K562 (cell line): ENCODE measurements at regions not wholly inside any gene's neighbourhood (a gene's known extent, or its start where the extent isn't known, plus 50 kb on each side); places are given as distances from the start of the nearest gene placed in this dataset.

Experiments
- ATAC-seq: fragments of 200-7000 bp; cut with Tn5 transposase; 3 replicates; pipeline ENCODE4 v1.9.1; 2020; ENCODE audit warnings: moderate library complexity
- BruUV-seq: library from RNA; stranded (reverse); fragments of 400-500 nt; replicated peaks from 2 replicates; lab custom pipeline; 2021; lab: Mats Ljungman, UMichigan
- CTCF ChIA-PET: fragments of 300-600 bp; formaldehyde crosslinking; extraction: SDS; loops from one replicate; lab custom pipeline; 2021; ENCODE audit warnings: low intra/inter-chr PET ratio; lab: Yijun Ruan, JAX
- POLR2A ChIA-PET: fragments of 300-600, 350-650 bp; sonication (Branson Sonifier 250); formaldehyde crosslinking; extraction: SDS; loops from one replicate; lab custom pipeline; 2021; ENCODE audit warnings: antibody characterized with exemption, inconsistent platforms; lab: Yijun Ruan, JAX
- DNase-seq, 4 experiments: peaks; one replicate each; pipeline versions ENCODE4 v3.0.0 to v3.0.0-alpha.2; 2011 to 2018; ENCODE audit warnings: low spot score in 3 of 4, mixed read lengths in 3 of 4; ENCODE audit errors: extremely low read depth in 1 of 4
- FAIRE-seq: peaks from 2 replicates; lab custom pipeline; 2011; peaks lifted over from hg19 to GRCh38; lab: Jason Lieb, UNC
- H2AFZ ChIP-seq: 2 replicates; pipeline ENCODE4 v1.6.0; 2011; ENCODE audit warnings: low read depth, low read length, control low read depth, inconsistent platforms
- H3K27ac ChIP-seq: fragments of 200-600 bp; 3 replicates; pipeline ENCODE4 v1.8.0; 2011; ENCODE audit warnings: low read depth, mild to moderate bottlenecking, control low read depth, inconsistent platforms, low read length, moderate library complexity, mixed read lengths; ENCODE audit errors: extremely low read depth
- H3K27me3 ChIP-seq, 2 experiments: fragments of 300-600 bp in 1 of 2; 2 replicates in 1 of 2; 3 replicates in 1 of 2; pipeline versions ENCODE4 v1.6.0 to v1.8.0; 2011; ENCODE audit warnings: inconsistent platforms in 2 of 2, low read length in 2 of 2, mild to moderate bottlenecking in 1 of 2, mixed read lengths in 1 of 2, moderate library complexity in 1 of 2; ENCODE audit not compliant: control insufficient read depth in 2 of 2, insufficient read depth in 2 of 2
- H3K36me3 ChIP-seq: fragments of 300-600 bp; 3 replicates; pipeline ENCODE4 v1.8.0; 2011; ENCODE audit warnings: mild to moderate bottlenecking, low read length, inconsistent platforms; ENCODE audit not compliant: control insufficient read depth, insufficient read depth
- H3K4me1 ChIP-seq, 2 experiments: fragments of 200-600 bp in 1 of 2; replicated peaks in 1 of 2; 2 replicates in 1 of 2; 3 replicates in 1 of 2; pipeline versions ENCODE4 v1.5.1 to v1.8.0; 2011; ENCODE audit warnings: inconsistent platforms in 2 of 2, low read length in 2 of 2, mild to moderate bottlenecking in 1 of 2, mixed read lengths in 1 of 2, moderate library complexity in 1 of 2; ENCODE audit not compliant: control insufficient read depth in 2 of 2, insufficient read depth in 2 of 2
- H3K4me2 ChIP-seq: 2 replicates; pipeline ENCODE4 v1.6.1; 2011; ENCODE audit warnings: low read length, control low read depth, inconsistent platforms, mixed read lengths; ENCODE audit not compliant: insufficient read depth
- H3K4me3 ChIP-seq: fragments of 200-600 bp; sonication (generic), shearing (Covaris generic); 2 replicates; pipeline ENCODE4 v1.5.1; 2016; ENCODE audit warnings: control low read depth, inconsistent platforms
- H3K79me2 ChIP-seq: fragments of 200-600 bp; 3 replicates; pipeline ENCODE4 v1.8.0; 2011; ENCODE audit warnings: low read length, inconsistent platforms; ENCODE audit not compliant: control insufficient read depth, insufficient read depth
- H3K9ac ChIP-seq, 2 experiments: 2 replicates each; pipeline versions ENCODE4 v1.6.0 to v1.6.1; 2011; ENCODE audit warnings: low read depth in 2 of 2, low read length in 2 of 2, control low read depth in 1 of 2, inconsistent platforms in 1 of 2, mild to moderate bottlenecking in 1 of 2, mixed read lengths in 1 of 2; ENCODE audit not compliant: insufficient read depth in 1 of 2
- H3K9me1 ChIP-seq: one replicate; pipeline ENCODE4 v1.6.0; 2011; ENCODE audit warnings: inconsistent platforms, mild to moderate bottlenecking, low read length, moderate library complexity; ENCODE audit not compliant: control insufficient read depth, insufficient read depth
- H3K9me3 ChIP-seq: replicated peaks from 2 replicates; pipeline ENCODE4 v1.5.1; 2011; ENCODE audit warnings: low read depth, low read length, inconsistent platforms; ENCODE audit not compliant: control insufficient read depth, insufficient read depth
- H4K20me1 ChIP-seq: replicated peaks from 2 replicates; pipeline ENCODE4 v1.6.1; 2011; ENCODE audit warnings: low read length, inconsistent platforms, mixed read lengths; ENCODE audit not compliant: control insufficient read depth, insufficient read depth
- ARID1B ChIP-seq: fragments of 450-650 bp; IDR thresholded peaks from 2 replicates; pipeline ENCODE4 v1.6.1; 2016; ENCODE audit warnings: antibody characterized with exemption, mild to moderate bottlenecking, inconsistent platforms
- ATF2 ChIP-seq: sonication (generic); formaldehyde crosslinking; IDR thresholded peaks from 2 replicates; pipeline ENCODE4 v1.8.1; 2022; ENCODE audit warnings: missing genetic modification reagents
- BDP1 ChIP-seq: IDR thresholded peaks from 3 replicates; pipeline ENCODE4 v1.6.1; 2011; ENCODE audit not compliant: insufficient read length, insufficient read depth
- CHCHD3 ChIP-seq: fragments of 250-450 bp; sonication (Bioruptor Pico); IDR thresholded peaks from 2 replicates; pipeline ENCODE4 v2.1.2; 2022; ENCODE audit warnings: mild to moderate bottlenecking
- HDAC1 ChIP-seq, 2 experiments: fragments of 450-650 bp; IDR thresholded peaks; 2 replicates each; pipeline ENCODE4 v1.6.1; 2016 to 2017; ENCODE audit warnings: inconsistent platforms in 1 of 2, mild to moderate bottlenecking in 1 of 2, moderate library complexity in 1 of 2
- HMG20A ChIP-seq: fragments of 450-650 bp; formaldehyde crosslinking; conservative IDR thresholded peaks from 2 replicates; pipeline ENCODE4 v1.4.0; 2020; ENCODE audit warnings: mild to moderate bottlenecking, mixed read lengths
- NONO ChIP-seq, 2 experiments: fragments of 200-400 bp in 1 of 2; fragments of 450-650 bp in 1 of 2; formaldehyde crosslinking in 1 of 2; IDR thresholded peaks; 2 replicates each; pipeline ENCODE4 v1.6.1; 2017; ENCODE audit warnings: low read depth in 2 of 2, mild to moderate bottlenecking in 2 of 2, moderate library complexity in 2 of 2, low read length in 1 of 2
- TAF1 ChIP-seq: IDR thresholded peaks from 2 replicates; pipeline ENCODE4 v1.6.1; 2011; ENCODE audit warnings: mild to moderate bottlenecking, low read length, moderate library complexity; ENCODE audit not compliant: insufficient read depth, control insufficient read depth, severe bottlenecking; ENCODE audit errors: extremely low read depth
- ZBTB1 ChIP-seq: sonication (generic); formaldehyde crosslinking; IDR thresholded peaks from 2 replicates; pipeline ENCODE4 v1.8.1; 2023; ENCODE audit warnings: missing genetic modification reagents, low read depth, mild to moderate bottlenecking, borderline replicate concordance
- ZC3H8 ChIP-seq: fragments of 450-650 bp; IDR thresholded peaks from 2 replicates; pipeline ENCODE4 v1.6.1; 2017
- ZNF121 ChIP-seq: sonication (generic); formaldehyde crosslinking; conservative IDR thresholded peaks from 2 replicates; pipeline ENCODE4 v1.8.0; 2022; ENCODE audit warnings: missing genetic modification reagents
- in situ Hi-C: fragments of 300-500 bp; cut with MboI; formaldehyde crosslinking; loops from 4 replicates; pipeline ENCODE4 v1.15.0; 2018; ENCODE audit warnings: inconsistent platforms, mixed read lengths
- intact Hi-C: fragments of 100-400 bp; cut with micrococcal nuclease; formaldehyde crosslinking; loops from 2 replicates; pipeline ENCODE4 v1.14.2; 2022
- TF ChIP-seq, protein P1 (sequence below), 3 experiments: fragments of 200-800 bp in 1 of 3; fragments of 250-450 bp in 1 of 3; fragments of 450-650 bp in 1 of 3; sonication (Bioruptor Pico) in 1 of 3; sonication (Bioruptor generic) in 1 of 3; formaldehyde crosslinking in 1 of 3; IDR thresholded peaks; 2 replicates each; pipeline versions ENCODE4 v1.6.1 to v1.8.0; 2016 to 2022; ENCODE audit warnings: mild to moderate bottlenecking in 2 of 3, missing genetic modification characterization in 2 of 3, missing compliant biosample characterization in 1 of 3, moderate library complexity in 1 of 3

DNA sequence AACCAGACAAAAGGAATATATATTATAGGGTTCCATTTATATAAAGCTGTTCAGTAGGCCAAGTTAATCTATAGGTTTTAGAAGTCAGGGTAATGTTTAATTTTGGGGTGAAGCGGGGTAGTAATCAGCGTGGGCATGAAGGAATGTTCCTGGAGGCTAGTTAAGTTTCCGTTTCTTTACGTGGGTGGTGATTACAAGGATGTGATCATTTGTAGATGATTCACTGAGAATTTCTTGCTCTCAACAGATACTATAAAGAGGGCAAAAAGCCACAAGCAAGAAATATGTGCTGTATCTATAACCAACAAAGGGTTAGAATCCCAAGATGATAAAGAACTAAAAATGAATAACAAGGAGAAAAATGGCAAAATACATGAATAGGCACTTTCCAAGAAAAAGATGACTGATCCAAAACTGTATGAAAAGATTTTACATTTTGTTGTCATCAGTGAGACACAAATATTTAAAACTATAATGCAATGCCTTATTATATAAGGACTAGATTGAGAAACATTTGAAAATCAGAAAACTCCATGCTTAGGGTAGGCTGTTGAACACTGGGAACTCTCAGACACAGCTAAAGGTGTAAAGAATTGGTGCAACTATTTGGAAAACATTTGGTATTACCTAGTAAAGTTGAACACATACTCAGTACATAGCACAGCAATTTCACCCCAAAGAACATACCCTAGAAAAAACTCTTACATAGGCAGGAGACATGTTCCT, 224.3 kb upstream of the S1PR3 start (continued):
- peak; percentile 41 for TF ChIP-seq ARID1B
- TF ChIP-seq, protein P1, sequence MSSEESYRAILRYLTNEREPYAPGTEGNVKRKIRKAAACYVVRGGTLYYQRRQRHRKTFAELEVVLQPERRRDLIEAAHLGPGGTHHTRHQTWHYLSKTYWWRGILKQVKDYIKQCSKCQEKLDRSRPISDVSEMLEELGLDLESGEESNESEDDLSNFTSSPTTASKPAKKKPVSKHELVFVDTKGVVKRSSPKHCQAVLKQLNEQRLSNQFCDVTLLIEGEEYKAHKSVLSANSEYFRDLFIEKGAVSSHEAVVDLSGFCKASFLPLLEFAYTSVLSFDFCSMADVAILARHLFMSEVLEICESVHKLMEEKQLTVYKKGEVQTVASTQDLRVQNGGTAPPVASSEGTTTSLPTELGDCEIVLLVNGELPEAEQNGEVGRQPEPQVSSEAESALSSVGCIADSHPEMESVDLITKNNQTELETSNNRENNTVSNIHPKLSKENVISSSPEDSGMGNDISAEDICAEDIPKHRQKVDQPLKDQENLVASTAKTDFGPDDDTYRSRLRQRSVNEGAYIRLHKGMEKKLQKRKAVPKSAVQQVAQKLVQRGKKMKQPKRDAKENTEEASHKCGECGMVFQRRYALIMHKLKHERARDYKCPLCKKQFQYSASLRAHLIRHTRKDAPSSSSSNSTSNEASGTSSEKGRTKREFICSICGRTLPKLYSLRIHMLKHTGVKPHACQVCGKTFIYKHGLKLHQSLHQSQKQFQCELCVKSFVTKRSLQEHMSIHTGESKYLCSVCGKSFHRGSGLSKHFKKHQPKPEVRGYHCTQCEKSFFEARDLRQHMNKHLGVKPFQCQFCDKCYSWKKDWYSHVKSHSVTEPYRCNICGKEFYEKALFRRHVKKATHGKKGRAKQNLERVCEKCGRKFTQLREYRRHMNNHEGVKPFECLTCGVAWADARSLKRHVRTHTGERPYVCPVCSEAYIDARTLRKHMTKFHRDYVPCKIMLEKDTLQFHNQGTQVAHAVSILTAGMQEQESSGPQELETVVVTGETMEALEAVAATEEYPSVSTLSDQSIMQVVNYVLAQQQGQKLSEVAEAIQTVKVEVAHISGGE (CRISPR knock-in tag; IDR thresholded peaks at IDR 0.05) = no peak

GRCh38 chr9:88767504-88767790, 223.8 kb upstream of the S1PR3 start:
- TF ChIP-seq HMG20A (CRISPR knock-in tag) (no peak), ATF2 (no peak), BDP1 (no peak), ZC3H8 (no peak), CHCHD3 (CRISPR knock-in tag) (no peak), NONO (IDR thresholded peaks at IDR 0.05; ENCODE audit: low read depth in 2 of 2, low read length in 1 of 2) (no peak), TAF1 (no peak), HDAC1 (IDR thresholded peaks at IDR 0.05) (no peak), ZNF121 (no peak), ZBTB1 (no peak)
- TF ChIP-seq, all 486 proteins: peak for 0
- Histone ChIP-seq H3K79me2 (no peaks in the 10 kb centered on the region), H3K27ac (no peak overlapping the region; the same call in 2 of the 3 replicates), H3K4me1 (no peaks in the 10 kb centered on the region; a peak in 1 of 5 replicates), H3K27me3 (no peaks in the 10 kb centered on the region), H3K9ac (no peak overlapping the region), H3K36me3 (no peaks in the 10 kb centered on the region), H2AFZ (no peak overlapping the region), H3K9me3 (no peaks in the 10 kb centered on the region), H3K4me3 (no peak overlapping the region), H3K9me1 (no peaks in the 10 kb centered on the region), H4K20me1 (no peaks in the 10 kb centered on the region), H3K4me2 (no peak overlapping the region)
- ATAC-seq (no peak), DNase-seq (no peak), FAIRE-seq (no peak)
- ChIA-PET CTCF (no interaction called here), POLR2A (no interaction called here)
- in situ Hi-C loops (no loop called here), intact Hi-C loops (no loop called here)
- no TSS peak for BruUV-seq
